ENCODE measurements at regions not wholly inside any gene's neighbourhood (a gene's known extent, or its start where the extent isn't known, plus 50 kb on each side); places are given as distances from the start of the nearest gene placed in this dataset.

DNA sequence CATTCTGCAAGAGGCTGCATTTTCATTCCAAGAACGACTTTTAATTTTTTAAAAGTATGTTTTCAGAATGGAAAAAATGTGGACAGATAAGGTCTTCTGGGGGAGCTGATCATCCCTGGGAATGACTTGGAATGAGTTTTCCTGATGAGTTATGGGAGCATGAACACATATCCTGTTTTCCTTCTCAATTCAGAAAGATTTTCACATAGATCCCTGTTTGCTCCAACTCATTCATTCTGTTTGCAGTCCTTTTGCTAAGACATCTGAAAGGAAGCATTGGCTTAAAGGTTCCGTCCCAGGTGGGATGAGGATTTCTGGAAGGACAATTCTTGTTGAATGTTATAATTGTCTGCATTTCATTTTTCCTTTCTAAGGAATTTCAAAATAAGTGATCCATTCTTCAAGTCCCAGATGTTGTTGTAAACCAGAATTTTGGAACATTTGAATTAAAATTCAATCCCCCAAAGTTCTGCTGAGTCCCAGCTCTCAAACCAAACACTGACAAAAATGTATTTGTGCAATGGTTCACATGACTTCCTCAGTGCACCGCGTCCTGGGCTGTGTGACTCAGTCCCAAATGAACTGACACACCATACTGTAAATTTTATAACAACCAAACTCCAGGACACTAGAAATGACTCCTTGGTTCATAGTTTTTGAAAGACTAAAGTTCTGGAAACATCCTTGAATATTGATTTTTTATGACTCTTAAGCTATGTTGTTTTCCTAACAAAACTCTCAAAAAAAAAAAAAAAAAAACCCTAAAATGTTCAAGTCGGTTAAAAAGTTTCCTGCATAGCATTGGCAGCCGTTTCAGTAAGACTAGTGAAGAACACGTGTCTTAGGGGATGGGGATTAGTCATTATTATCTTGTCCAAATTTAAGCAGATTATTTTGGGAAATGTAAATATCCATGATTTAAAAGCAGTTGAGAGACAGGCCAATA lies 281.8 kb upstream of the TCF4 start:
- Mint-ChIP-seq H3K36me3 (no peaks in the 10 kb centered on the region), H3K9me3 (no peaks in the 10 kb centered on the region), H3K27ac (no peak overlapping the region)
- DNase-seq (ENCODE audit: low spot score in 2 of 2) (no peak), ATAC-seq (no peak)

DNA sequence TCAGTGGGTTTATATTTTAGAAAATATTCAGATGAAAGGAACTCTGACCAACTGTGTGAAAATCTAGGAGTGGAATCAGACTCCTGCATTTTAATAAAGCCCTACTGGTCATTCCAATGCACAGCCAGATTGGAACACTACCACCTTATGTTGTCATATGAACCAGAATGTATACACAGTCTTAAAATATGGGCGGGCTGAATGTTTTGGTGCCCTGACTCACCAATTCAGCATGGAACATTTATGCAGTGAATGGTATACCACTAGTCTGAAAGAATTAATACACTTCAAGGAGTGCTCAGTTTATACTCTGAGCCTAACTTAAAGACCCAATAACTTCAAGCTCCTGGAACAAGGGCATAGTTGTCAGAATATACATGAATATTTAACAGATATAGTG lies 280.9 kb upstream of the TCF4 start:
- H3K27ac Mint-ChIP-seq: no peak overlapping the region
- no peaks in the 10 kb centered on the region for H3K9me3 Mint-ChIP-seq
- no peaks in the 10 kb centered on the region for H3K36me3 Mint-ChIP-seq
- DNase-seq (ENCODE audit: low spot score in 2 of 2) (no peak), ATAC-seq (no peak)

DNA sequence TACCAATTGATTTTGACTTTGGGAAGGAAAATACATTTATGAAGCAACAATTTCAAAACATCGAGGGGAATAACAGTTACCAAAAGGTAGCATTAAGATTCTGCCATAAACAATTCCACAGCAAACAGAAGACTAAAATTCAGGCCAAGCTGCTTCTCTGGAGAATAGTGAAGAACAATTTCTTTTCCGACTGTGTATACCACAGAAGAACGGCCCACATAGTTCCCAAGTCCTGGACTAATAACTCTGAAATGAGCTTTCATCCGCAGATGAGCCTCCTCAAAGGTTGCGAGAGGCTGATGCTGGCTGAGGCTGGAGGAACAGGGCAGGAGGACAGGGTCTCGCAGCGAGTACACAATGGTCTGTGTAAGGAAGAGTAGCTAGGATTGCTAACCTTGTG lies 278.9 kb upstream of the TCF4 start:
- no peaks in the 10 kb centered on the region for H3K36me3 Mint-ChIP-seq
- ATAC-seq (no peak), DNase-seq (ENCODE audit: low spot score in 2 of 2) (no peak)
- no peak overlapping the region for H3K27ac Mint-ChIP-seq
- peaks cover 0 to 4% of the 10 kb centered on the region in 2 donors for H3K9me3 Mint-ChIP-seq

GRCh38 chr18:55866006-55866405 lies 278.0 kb upstream of the TCF4 start:
- ATAC-seq (no peak), DNase-seq (ENCODE audit: low spot score in 2 of 2) (no peak)
- Mint-ChIP-seq H3K36me3 (no peaks in the 10 kb centered on the region), H3K27ac (no peak overlapping the region), H3K9me3 (peaks cover 0 to 4% of the 10 kb centered on the region in 2 donors)

- no peak overlapping the region for H3K27ac Mint-ChIP-seq
- ATAC-seq (no peak), DNase-seq (ENCODE audit: low spot score in 2 of 2) (no peak)
- peaks cover 0 to 11% of the 10 kb centered on the region in 2 donors for H3K9me3 Mint-ChIP-seq
- H3K36me3 Mint-ChIP-seq: no peaks in the 10 kb centered on the region
Measured at GRCh38 chr18:55864281-55864680, 276.3 kb upstream of the TCF4 start.

DNA sequence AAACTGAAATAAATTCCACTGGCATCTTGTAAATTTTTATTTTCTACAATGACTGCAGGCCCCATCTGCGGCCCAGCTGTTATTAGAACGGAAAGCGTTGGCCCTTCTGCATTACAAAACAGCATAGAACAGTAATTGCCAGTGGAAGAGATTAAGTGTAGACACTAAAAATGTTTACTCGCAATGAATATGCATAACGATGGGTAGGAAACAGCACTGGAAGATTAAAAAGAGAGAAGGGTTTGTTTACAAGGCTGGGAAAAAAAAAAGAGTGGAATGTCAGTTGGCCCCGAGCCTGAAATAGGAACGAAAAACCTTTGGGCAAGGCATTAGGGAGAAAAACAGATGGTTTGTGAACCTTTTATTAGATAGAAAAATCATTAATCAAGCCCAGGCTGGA lies 275.9 kb upstream of the TCF4 start:
- DNase-seq (ENCODE audit: low spot score in 2 of 2) (no peak), ATAC-seq (no peak)
- Mint-ChIP-seq H3K9me3 (peaks cover 0 to 15% of the 10 kb centered on the region in 2 donors), H3K36me3 (no peaks in the 10 kb centered on the region), H3K27ac (no peak overlapping the region)

DNA sequence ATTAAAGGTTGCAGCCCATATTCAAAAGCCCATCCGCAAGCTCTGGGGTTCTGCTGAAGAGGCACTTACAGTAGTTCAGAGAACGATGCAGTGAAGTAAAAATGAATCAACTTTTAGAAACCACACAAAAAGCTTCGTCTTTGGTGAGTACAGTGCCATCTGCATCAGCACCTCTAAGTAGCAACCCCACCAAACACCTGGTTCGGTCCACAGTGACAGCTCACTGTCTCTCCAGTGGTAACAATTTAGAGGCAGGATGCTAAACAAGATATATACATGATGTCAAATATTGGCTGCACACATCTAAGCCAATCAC lies 275.4 kb upstream of the TCF4 start:
- Mint-ChIP-seq H3K27ac (no peak overlapping the region), H3K9me3 (peaks cover 0 to 16% of the 10 kb centered on the region in 2 donors), H3K36me3 (no peaks in the 10 kb centered on the region)
- no peak for DNase-seq (ENCODE audit: low spot score in 2 of 2)
- no peak for ATAC-seq

DNA sequence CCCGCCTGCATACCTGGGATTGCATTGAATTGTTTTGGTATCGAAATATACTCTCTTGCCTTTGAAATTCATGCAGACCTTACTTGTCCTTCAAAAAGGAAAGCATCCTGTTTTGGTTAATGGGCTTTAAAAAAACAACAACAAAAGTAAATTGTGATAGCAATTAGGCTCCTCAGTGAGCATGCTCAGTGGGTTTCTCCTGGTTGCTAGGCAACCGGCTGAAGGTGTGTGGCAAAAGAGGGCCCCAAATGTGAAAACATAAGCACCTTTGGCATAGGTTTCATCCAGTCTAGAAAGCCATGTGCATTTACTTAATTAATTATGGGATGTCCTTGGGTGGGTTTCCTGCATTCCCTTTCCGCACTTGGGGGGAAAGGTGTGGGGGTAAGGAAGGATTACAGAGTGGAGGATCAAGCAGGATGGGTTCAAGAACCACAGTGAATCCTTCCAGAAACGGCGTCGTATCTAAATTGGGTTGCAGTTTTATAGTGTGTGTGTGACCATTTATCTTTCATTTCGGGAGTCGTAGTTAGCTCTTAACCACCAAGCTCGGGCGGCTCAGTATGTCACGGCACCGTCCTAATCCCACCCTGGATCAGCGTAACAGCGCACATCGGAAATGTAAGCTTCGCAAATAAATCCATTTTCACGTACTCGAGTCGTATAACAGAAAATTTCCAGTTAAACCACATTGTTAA lies 274.9 kb upstream of the TCF4 start:
- Mint-ChIP-seq H3K36me3 (no peaks in the 10 kb centered on the region), H3K27ac (no peak overlapping the region), H3K9me3 (peaks cover 0 to 16% of the 10 kb centered on the region in 2 donors)
- DNase-seq (ENCODE audit: low spot score in 2 of 2): no peak
- no peak for ATAC-seq

- no peak overlapping the region for H3K27ac Mint-ChIP-seq
- DNase-seq (ENCODE audit: low spot score in 2 of 2) (no peak), ATAC-seq (no peak)
- H3K36me3 Mint-ChIP-seq: no peaks in the 10 kb centered on the region
- H3K9me3 Mint-ChIP-seq: peaks cover 0 to 16% of the 10 kb centered on the region in 2 donors
Measured at GRCh38 chr18:55861266-55861665, 273.3 kb upstream of the TCF4 start.

GRCh38 chr18:55858661-55859515 lies 270.9 kb upstream of the TCF4 start:
- ATAC-seq (no peak), DNase-seq (ENCODE audit: low spot score in 2 of 2) (no peak)
- Mint-ChIP-seq H3K36me3 (no peaks in the 10 kb centered on the region), H3K27ac (no peak overlapping the region), H3K9me3 (peaks cover 0 to 25% of the 10 kb centered on the region in 2 donors)

- ATAC-seq (no peak), DNase-seq (ENCODE audit: low spot score in 2 of 2) (no peak)
- H3K27ac Mint-ChIP-seq: no peak overlapping the region
- H3K9me3 Mint-ChIP-seq: peaks cover 0 to 25% of the 10 kb centered on the region in 2 donors
- H3K36me3 Mint-ChIP-seq: no peaks in the 10 kb centered on the region
Measured at GRCh38 chr18:55857956-55858355, 270.0 kb upstream of the TCF4 start.

DNA sequence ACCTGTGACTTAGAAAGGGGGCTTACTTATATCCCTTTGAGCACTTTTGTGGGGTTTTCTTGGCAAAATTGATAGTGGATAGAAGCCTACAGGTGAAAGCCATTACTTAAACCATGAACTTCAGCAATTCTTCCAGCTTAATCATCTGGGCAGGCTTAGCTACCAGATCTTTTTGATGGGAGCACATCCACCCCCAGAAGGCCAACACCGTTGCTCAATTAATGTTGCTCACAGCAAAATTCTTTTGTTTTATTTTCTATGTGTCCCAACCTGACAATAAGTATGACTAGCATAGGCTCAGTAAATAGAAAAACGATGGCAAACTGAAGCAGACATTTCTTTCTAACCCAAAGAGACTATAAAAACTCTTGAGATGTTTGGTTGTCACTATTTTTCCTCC lies 269.4 kb upstream of the TCF4 start:
- H3K9me3 Mint-ChIP-seq: peaks cover 0 to 25% of the 10 kb centered on the region in 2 donors
- no peak for ATAC-seq
- no peak for DNase-seq (ENCODE audit: low spot score in 2 of 2)
- H3K27ac Mint-ChIP-seq: no peak overlapping the region
- no peaks in the 10 kb centered on the region for H3K36me3 Mint-ChIP-seq

- Mint-ChIP-seq H3K36me3 (no peaks in the 10 kb centered on the region), H3K27ac (no peak overlapping the region), H3K9me3 (peaks cover 0 to 22% of the 10 kb centered on the region in 2 donors)
- no peak for DNase-seq (ENCODE audit: low spot score in 2 of 2)
- no peak for ATAC-seq
Measured at GRCh38 chr18:55856679-55857078, 268.7 kb upstream of the TCF4 start.

DNA sequence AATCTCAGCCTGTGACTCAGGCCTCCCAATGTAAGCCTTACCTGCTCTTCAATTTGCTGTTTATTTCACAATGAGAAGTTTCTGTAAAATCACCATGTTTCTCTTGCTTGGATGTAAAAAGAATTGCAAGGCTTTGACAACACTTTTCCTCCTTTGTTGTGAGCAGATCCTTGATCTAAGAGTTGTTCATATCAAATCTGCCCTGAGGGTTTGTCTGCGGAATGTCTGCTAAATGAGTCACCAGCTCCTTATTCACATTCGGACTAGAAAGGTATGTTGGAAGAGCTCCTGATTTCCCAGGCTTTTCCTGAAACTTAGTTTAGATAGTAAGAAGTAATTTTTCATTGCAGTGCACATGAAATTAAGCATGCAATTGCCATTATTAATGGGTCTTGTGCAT lies 268.2 kb upstream of the TCF4 start:
- ATAC-seq: no peak

GRCh38 chr18:55853268-55853667 lies 265.3 kb upstream of the TCF4 start:
- Mint-ChIP-seq H3K27ac (no peak overlapping the region), H3K9me3 (peaks cover 0 to 13% of the 10 kb centered on the region in 2 donors), H3K36me3 (no peaks in the 10 kb centered on the region)
- ATAC-seq: no peak
- no peak for DNase-seq (ENCODE audit: low spot score in 2 of 2)

More for the DNA sequence above, 268.2 kb upstream of the TCF4 start:
- H3K27ac Mint-ChIP-seq: no peak overlapping the region
- DNase-seq (ENCODE audit: low spot score in 2 of 2): no peak
- H3K9me3 Mint-ChIP-seq: peaks cover 0 to 22% of the 10 kb centered on the region in 2 donors
- no peaks in the 10 kb centered on the region for H3K36me3 Mint-ChIP-seq

- Mint-ChIP-seq H3K36me3 (no peaks in the 10 kb centered on the region), H3K9me3 (peaks cover 0 to 13% of the 10 kb centered on the region in 2 donors), H3K27ac (no peak overlapping the region)
- ATAC-seq: no peak
- no peak for DNase-seq (ENCODE audit: low spot score in 2 of 2)
Measured at GRCh38 chr18:55850904-55851303, 262.9 kb upstream of the TCF4 start.

- ATAC-seq (no peak), DNase-seq (ENCODE audit: low spot score in 2 of 2) (no peak)
- no peak overlapping the region for H3K27ac Mint-ChIP-seq
- H3K9me3 Mint-ChIP-seq: peaks cover 0 to 4% of the 10 kb centered on the region in 2 donors
- H3K36me3 Mint-ChIP-seq: no peaks in the 10 kb centered on the region
Measured at GRCh38 chr18:55849391-55849790, 261.4 kb upstream of the TCF4 start.
